OCI-LY7 (cell line): ENCODE measurements at regions not wholly inside any gene's neighbourhood (a gene's known extent, or its start where the extent isn't known, plus 50 kb on each side); places are given as distances from the start of the nearest gene placed in this dataset.

ENCODE experiments used
- CTCF ChIP-seq: fragments of 200-600 bp; sonication (generic); conservative IDR thresholded peaks from 2 replicates; pipeline ENCODE4 v1.5.1; 2014; ENCODE audit warnings: mild to moderate bottlenecking, antibody characterized with exemption, low read length, moderate library complexity, mixed read lengths
- EZH2phosphoT487 ChIP-seq: fragments of 200-600 bp; sonication (generic); IDR thresholded peaks from 2 replicates; pipeline ENCODE4 v1.6.1; 2018; ENCODE audit warnings: low read depth, borderline replicate concordance, mild to moderate bottlenecking, mixed run types, antibody characterized with exemption, low read length, moderate library complexity, mixed read lengths

- TF ChIP-seq CTCF, result no peak
- TF ChIP-seq EZH2phosphoT487, result no peak
These were observed 52.8 kb upstream of the TUT7 start for GRCh38 chr9:86407022-86407421.
